Ovary (tissue), 3 donors: ENCODE measurements at regions not wholly inside any gene's neighbourhood (a gene's known extent, or its start where the extent isn't known, plus 50 kb on each side); places are given as distances from the start of the nearest gene placed in this dataset.

Experiments used
- CTCF ChIP-seq, 3 donors: fragments of 450-650 bp in 2 of 3; fragments of 200-600 bp in 1 of 3; IDR thresholded peaks; one replicate each; pipeline versions ENCODE4 v1.5.1 to v1.8.0; 2016 to 2022; ENCODE audit warnings: antibody characterized with exemption in 3 of 3, mild to moderate bottlenecking in 1 of 3
- EP300 ChIP-seq: sonication (generic); formaldehyde crosslinking; IDR thresholded peaks from one replicate; pipeline ENCODE4 v1.6.1; 2017; ENCODE audit warnings: antibody characterized with exemption
- donor health status: DM: no; HTN: no; CAD: no.

- TF ChIP-seq EP300 = no peak
- no peak for TF ChIP-seq CTCF (IDR thresholded peaks at IDR 0.05)
Measured at GRCh38 chr1:238380167-238380566, 489.4 kb upstream of the ZP4 start.
